ENCODE measurements at regions not wholly inside any gene's neighbourhood (a gene's known extent, or its start where the extent isn't known, plus 50 kb on each side); places are given as distances from the start of the nearest gene placed in this dataset.

GRCh38 chr4:62159876-62160275 lies 959.8 kb downstream of the ADGRL3 start:
- H3K27me3 Mint-ChIP-seq (ENCODE audit: insufficient read depth, unreplicated experiment) = no peaks in the 10 kb centered on the region
- H3K27ac Mint-ChIP-seq (ENCODE audit: low read depth, unreplicated experiment) = no peak overlapping the region
- ChIA-PET POLR2A (no interaction called here), CTCF (interaction anchor here (0.7 kb wide), 1 partner anchor 45 kb away, joined by 3 read pairs; no protein-coding TSS in a partner anchor)
- no peaks in the 10 kb centered on the region for H3K4me1 Mint-ChIP-seq (ENCODE audit: insufficient read depth, unreplicated experiment)
- no peak for DNase-seq (ENCODE audit: unreplicated experiment)
- TF ChIP-seq, protein P1, sequence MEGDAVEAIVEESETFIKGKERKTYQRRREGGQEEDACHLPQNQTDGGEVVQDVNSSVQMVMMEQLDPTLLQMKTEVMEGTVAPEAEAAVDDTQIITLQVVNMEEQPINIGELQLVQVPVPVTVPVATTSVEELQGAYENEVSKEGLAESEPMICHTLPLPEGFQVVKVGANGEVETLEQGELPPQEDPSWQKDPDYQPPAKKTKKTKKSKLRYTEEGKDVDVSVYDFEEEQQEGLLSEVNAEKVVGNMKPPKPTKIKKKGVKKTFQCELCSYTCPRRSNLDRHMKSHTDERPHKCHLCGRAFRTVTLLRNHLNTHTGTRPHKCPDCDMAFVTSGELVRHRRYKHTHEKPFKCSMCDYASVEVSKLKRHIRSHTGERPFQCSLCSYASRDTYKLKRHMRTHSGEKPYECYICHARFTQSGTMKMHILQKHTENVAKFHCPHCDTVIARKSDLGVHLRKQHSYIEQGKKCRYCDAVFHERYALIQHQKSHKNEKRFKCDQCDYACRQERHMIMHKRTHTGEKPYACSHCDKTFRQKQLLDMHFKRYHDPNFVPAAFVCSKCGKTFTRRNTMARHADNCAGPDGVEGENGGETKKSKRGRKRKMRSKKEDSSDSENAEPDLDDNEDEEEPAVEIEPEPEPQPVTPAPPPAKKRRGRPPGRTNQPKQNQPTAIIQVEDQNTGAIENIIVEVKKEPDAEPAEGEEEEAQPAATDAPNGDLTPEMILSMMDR (IDR thresholded peaks at IDR 0.05; ENCODE audit: unreplicated experiment) = no peak
- no peak overlapping the region for H3K4me3 Mint-ChIP-seq (ENCODE audit: unreplicated experiment)
- BruUV-seq (replicated peaks) = no TSS peak
- H3K36me3 Mint-ChIP-seq (ENCODE audit: insufficient read depth, unreplicated experiment) = no peaks in the 10 kb centered on the region
- intact Hi-C loops (cut with micrococcal nuclease) = no loop called here
- H3K9me3 Mint-ChIP-seq (ENCODE audit: unreplicated experiment) = no peaks in the 10 kb centered on the region

DNA sequence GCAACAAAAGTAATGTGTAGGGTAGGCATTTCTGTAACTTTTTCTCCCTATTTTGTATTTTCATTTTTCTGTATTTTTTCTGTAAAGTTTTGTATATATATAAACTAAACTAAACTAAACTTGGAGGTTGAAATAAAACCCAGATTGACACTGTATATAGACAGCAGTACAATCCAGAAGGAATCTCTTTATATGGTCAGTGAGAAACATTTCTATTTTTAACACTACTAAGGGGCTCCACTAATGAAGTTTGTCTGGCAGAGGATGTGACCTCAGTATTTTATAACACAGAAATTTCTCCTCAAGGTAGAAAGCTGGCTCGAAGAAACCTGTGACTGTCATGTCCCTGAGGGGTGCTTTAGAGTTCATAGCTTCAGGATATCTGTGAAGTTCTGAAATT lies 959.2 kb downstream of the ADGRL3 start:
- H3K9me3 Mint-ChIP-seq (ENCODE audit: unreplicated experiment) = peaks cover under 1% of the 10 kb centered on the region
- H3K27ac Mint-ChIP-seq (ENCODE audit: low read depth, unreplicated experiment) = no peak overlapping the region
- ChIA-PET CTCF (interaction anchor here (0.7 kb wide), 1 partner anchor 44 kb away, joined by 3 read pairs; no protein-coding TSS in a partner anchor), POLR2A (no interaction called here)
- BruUV-seq (replicated peaks) = no TSS peak
- no peaks in the 10 kb centered on the region for H3K36me3 Mint-ChIP-seq (ENCODE audit: insufficient read depth, unreplicated experiment)
- TF ChIP-seq, protein P1 (IDR thresholded peaks at IDR 0.05; ENCODE audit: unreplicated experiment) = no peak
- intact Hi-C loops (cut with micrococcal nuclease) = no loop called here
- no peaks in the 10 kb centered on the region for H3K4me1 Mint-ChIP-seq (ENCODE audit: insufficient read depth, unreplicated experiment)
- no peak overlapping the region for H3K4me3 Mint-ChIP-seq (ENCODE audit: unreplicated experiment)
- no peak for DNase-seq (ENCODE audit: unreplicated experiment)
- no peaks in the 10 kb centered on the region for H3K27me3 Mint-ChIP-seq (ENCODE audit: insufficient read depth, unreplicated experiment)

- H3K4me1 Mint-ChIP-seq (ENCODE audit: insufficient read depth, unreplicated experiment) = no peaks in the 10 kb centered on the region
- H3K4me3 Mint-ChIP-seq (ENCODE audit: unreplicated experiment) = no peak overlapping the region
- peaks cover 8% of the 10 kb centered on the region for H3K9me3 Mint-ChIP-seq (ENCODE audit: unreplicated experiment)
- TF ChIP-seq, protein P1 (IDR thresholded peaks at IDR 0.05; ENCODE audit: unreplicated experiment) = no peak
- ChIA-PET POLR2A (interaction anchor here (0.5 kb wide), 1 partner anchor 1247 kb away, joined by 3 read pairs; no protein-coding TSS in a partner anchor), CTCF (interaction anchor here (0.7 kb wide), 1 partner anchor 39 kb away, joined by 3 read pairs; no protein-coding TSS in a partner anchor)
- no TSS peak for BruUV-seq (replicated peaks)
- H3K27ac Mint-ChIP-seq (ENCODE audit: low read depth, unreplicated experiment) = no peak overlapping the region
- no peaks in the 10 kb centered on the region for H3K27me3 Mint-ChIP-seq (ENCODE audit: insufficient read depth, unreplicated experiment)
- no peak for DNase-seq (ENCODE audit: unreplicated experiment)
- intact Hi-C loops (cut with micrococcal nuclease) = no loop called here
- H3K36me3 Mint-ChIP-seq (ENCODE audit: insufficient read depth, unreplicated experiment) = no peaks in the 10 kb centered on the region
Measured at GRCh38 chr4:62156205-62156604, 956.1 kb downstream of the ADGRL3 start.

GRCh38 chr4:62145276-62145675 lies 945.1 kb downstream of the ADGRL3 start:
- BruUV-seq (replicated peaks) = no TSS peak
- TF ChIP-seq, protein P1 (IDR thresholded peaks at IDR 0.05; ENCODE audit: unreplicated experiment) = no peak
- Mint-ChIP-seq H3K4me1 (ENCODE audit: insufficient read depth, unreplicated experiment) (no peaks in the 10 kb centered on the region), H3K9me3 (ENCODE audit: unreplicated experiment) (no peaks in the 10 kb centered on the region), H3K36me3 (ENCODE audit: insufficient read depth, unreplicated experiment) (no peaks in the 10 kb centered on the region), H3K4me3 (ENCODE audit: unreplicated experiment) (no peak overlapping the region), H3K27me3 (ENCODE audit: insufficient read depth, unreplicated experiment) (no peaks in the 10 kb centered on the region), H3K27ac (ENCODE audit: low read depth, unreplicated experiment) (no peak overlapping the region)
- intact Hi-C loops (cut with micrococcal nuclease) = no loop called here
- ChIA-PET POLR2A (no interaction called here), CTCF (interaction anchor here (0.6 kb wide), 1 partner anchor 20 kb away, joined by 5 read pairs; no protein-coding TSS in a partner anchor)
- no peak for DNase-seq (ENCODE audit: unreplicated experiment)

Measured in MCF 10A (cell line).